GM21423 (cell line): ENCODE measurements at regions not wholly inside any gene's neighbourhood (a gene's known extent, or its start where the extent isn't known, plus 50 kb on each side); places are given as distances from the start of the nearest gene placed in this dataset.
"Not testable (repeated sequence)": the region's sequence is repeated elsewhere in the genome, so short reads cannot be mapped to it uniquely, and the experiment has no call there.

ENCODE experiments used
- ATAC-seq: cut with Tn5 transposase; IDR thresholded peaks from one replicate; pipeline ENCODE4 v1.9.1; 2021; ENCODE audit warnings: mild to moderate bottlenecking, moderate library complexity; ENCODE audit not compliant: unreplicated experiment

GRCh38 chr5:54404568-54404967 is 50.9 kb upstream of the HSPB3 start:
- ATAC-seq: no peak

DNA sequence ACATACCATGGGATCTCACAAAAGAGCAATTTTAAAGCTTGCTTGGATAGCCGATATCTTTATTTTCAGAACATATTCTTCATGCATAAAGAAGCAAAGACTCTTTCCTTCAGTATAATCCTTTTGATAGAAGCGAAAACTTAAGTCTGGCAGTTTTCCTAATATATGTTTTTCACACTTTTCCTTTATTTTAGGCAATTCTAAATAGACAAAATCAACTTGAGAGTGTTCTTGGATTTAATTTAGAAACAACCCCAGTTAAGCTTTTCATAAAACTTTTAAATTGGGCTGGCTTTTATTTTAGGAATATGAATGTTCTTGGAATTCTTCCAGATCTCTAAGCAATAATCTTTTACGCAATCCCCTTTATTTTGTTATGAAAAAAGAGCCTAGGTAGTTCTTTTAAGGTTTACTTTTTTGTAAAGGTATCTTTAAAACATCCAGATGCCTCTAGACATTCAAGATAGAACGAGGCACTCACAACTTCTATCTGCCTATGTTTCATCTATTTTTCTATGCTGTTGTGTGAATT is 51.5 kb upstream of the HSPB3 start:
- ATAC-seq: no peak

DNA sequence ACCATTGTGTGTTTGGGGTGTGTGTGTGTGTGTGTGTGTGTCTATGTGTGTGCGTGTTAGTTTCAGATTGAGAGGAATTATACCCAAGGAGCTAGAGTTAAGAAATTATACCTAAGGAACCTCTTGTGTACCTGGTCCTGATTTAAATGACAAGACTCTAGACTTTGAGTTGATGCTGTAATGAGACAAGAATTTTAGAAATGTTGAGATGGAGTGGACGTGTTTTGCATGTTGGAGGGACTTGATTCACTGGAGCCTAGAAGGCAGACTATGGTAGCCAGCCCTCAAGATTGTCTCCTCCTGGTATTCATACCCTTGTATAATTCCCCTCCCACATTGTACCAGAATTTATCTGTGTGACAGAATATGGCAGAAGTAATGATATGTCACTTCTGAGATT is 52.4 kb upstream of the HSPB3 start:
- no peak for ATAC-seq

DNA sequence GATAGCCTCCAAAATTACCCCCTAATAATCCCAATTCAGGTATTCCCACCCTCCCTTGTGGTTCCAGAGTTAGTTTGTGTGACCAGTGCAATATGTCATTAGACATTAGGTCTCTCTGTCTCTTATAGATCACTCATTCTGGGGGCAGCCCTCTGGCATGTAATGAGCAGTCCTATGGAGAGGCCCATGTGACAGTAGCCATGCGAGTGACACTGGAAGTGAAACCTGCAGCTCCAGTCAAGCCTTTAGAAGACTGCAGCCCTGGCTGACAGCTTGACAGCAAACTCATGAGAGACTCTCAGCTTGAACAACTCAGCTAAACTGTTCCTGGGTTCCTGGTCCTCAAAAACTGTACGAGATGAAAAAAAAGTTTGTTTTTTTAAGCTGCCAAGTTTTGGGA is 54.0 kb upstream of the HSPB3 start:
- peak; percentile 86 for ATAC-seq

GRCh38 chr5:54398191-54398590 is 57.3 kb upstream of the HSPB3 start:
- no peak for ATAC-seq

- ATAC-seq: no peak
These were observed 58.1 kb upstream of the HSPB3 start for GRCh38 chr5:54397420-54397819.

DNA sequence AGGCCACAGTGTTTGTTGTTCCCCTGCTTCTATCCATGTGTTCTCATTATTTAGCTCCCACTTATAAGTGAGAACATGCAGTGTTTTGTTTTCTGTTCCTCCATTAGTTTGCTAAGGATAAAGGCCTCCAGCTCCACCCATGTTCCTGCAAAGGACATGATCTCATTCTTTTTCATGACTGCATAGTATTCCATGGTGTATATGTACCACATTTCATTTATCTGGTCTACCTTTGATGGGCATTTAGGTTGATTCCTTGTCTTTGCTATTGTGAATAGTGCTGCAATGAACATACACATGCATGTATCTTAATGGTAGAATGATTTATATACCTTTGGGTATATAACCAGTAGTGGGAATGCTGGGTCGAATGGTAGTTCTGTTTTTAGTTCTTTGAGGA is 62.5 kb upstream of the HSPB3 start:
- not testable (repeated sequence) for ATAC-seq

- ATAC-seq: no peak
These were observed 64.9 kb upstream of the HSPB3 start for GRCh38 chr5:54390539-54391031.

DNA sequence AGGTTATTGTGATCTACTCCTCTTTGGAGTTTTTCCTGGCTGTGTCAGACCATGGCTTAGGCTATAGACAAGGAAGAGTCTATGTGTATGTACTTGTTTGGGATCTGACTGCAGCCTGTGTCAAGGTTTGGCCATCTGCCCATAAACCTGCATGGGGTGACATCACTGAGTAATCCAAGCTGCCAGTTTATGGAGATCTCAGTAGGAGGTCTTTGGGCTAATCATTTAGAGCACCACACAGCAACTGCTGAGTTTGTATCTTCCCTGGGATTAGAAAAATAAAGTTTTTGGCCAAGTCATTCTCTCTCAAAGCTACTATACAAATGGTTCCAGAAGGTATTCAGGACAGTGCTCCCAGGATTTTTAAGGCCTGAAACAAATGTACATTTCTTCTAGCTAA is 65.5 kb upstream of the HSPB3 start:
- no peak for ATAC-seq

- ATAC-seq: not testable (repeated sequence)
These were observed 66.1 kb upstream of the HSPB3 start for GRCh38 chr5:54389399-54389798.

DNA sequence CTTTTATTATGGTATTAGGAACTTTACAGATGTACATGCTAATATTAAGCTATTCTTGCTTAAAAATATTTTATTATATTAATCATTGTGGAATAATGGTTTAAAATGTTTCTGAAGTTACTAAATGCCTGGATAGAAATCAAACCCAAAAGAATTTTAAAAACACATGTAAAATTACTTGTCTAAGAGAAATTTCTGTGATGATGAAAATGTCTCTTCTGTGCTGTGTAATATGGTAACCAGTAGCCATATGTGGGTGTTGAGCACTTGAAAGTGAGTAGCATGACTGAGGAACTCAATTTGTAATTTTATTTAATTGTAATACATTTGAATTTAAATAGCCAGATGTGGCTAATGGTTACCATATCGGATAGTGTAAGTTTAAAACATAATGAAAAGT is 66.7 kb upstream of the HSPB3 start:
- ATAC-seq: no peak

GRCh38 chr5:54388409-54388808 is 67.1 kb upstream of the HSPB3 start:
- no peak for ATAC-seq

- ATAC-seq: no peak
These were observed 67.8 kb upstream of the HSPB3 start for GRCh38 chr5:54387659-54388232.

- ATAC-seq: no peak
These were observed 68.5 kb upstream of the HSPB3 start for GRCh38 chr5:54387031-54387430.

GRCh38 chr5:54385994-54386393 is 69.5 kb upstream of the HSPB3 start:
- ATAC-seq: no peak

DNA sequence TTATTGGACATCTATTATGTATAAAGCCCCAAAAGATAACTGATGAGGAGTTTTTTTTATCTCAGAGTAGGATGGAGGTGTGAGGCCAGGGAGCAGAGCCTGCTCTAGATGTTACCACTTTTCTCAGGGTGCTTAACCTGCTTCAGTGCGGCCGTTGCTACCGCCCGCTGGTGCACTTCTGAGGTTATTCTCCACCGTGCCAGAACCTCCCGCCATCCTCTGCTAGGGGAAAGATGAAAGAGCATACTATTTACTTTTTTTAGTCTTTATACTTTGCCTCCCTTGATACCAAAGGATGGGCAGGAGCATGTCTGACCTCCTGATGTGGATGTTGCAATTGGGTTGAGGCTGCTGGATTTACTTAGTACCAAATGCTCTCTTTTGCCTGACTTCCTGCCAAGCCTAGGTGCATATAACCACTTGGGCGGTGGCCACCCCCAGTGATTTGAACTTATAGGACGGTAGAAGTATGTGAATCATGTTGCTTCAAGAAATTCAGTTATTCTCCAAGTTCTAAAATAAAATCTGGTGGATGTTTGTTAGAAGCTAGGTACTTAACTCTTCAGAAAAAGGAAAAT is 71.1 kb upstream of the HSPB3 start:
- ATAC-seq: no peak

DNA sequence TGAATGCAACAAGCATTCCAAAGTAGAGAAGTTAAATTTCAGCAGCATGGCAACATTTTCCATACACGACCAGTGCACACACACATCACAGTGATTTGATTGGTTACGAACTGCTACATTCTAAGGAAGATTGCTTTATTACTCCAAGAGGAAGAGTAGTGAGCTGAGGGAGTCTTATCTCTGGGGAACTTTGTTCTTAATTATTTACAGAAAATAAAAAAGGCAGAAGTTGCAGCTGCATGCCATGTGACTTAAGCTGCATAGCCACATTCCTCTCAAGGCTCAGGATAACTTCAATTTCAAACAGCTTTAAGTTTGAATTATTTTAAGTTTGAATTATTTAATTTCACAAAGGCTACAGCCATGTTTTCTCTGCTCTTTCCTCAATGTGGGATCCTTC is 71.6 kb upstream of the HSPB3 start:
- no peak for ATAC-seq

DNA sequence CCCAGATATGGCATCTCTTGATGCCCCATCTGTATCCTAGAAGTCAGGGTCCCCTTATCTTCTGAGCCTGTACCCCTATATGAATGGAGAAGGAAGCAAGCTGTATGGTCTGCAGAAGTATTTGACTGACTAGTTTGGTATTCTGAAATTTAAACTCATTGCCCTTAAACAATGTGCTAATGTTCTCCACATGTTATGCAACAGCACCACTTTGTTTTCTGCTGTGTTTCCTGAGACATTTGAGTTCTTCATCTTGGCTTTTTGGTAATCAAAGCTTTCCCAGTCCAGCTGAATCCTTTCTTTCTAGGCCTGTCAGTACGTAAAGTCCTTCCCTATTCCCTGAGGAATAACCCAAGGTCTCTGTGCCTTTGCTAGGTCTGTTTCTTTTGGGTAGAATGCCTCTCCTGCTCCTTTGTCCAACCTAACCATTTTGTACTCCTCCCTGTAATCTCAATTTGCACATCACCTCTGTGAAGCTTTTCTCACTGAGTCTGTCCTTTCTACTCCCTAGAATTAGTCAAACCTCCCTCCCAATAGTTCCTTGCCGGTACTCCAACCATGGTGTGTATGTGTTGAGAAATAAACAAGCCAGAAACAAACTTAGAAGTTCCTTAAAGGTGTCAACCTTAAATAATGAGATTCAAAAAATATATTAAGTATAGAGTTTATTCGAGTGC is 72.1 kb upstream of the HSPB3 start:
- no peak for ATAC-seq

- not testable (repeated sequence) for ATAC-seq
These were observed 70.9 kb upstream of the ARL15 start for GRCh38 chr5:54381319-54381718.

DNA sequence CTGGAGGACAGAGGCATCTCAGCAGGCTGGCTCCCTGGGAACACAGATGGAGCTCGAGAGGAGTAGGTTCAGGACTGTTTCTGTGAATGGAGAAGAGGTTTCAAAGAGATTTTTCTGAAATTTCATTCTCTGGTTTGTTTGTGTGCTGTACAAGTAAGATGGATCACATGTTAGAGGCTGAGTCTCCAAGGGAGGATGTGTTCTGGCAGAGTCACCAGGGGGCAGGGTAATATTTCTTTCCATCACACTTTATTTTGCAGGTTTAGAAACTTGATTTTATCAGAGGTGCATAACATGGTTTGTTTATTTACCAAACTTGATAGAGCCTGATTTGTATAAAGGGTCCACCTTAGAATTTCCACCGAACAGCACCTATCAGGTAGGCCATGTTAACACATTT is 69.2 kb upstream of the ARL15 start:
- ATAC-seq: no peak

DNA sequence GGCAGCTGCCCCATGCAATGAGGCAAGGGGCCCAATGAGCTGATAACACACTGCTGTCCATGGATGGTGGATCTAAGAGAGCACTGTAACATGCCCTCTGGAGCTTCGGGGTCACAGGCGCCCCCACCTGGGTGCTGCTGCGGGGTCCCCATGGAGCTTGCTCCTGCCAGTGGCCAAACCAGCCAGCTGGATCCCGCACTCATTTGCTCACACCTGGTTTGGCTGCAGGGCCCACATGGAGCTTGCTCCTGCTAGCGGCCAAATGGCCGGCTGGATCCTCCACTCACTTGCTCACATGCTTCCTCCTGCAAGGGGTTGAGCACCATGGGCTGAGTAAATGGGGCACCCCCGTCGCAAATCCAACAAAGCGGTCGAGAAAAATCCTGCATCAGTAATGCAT is 68.3 kb upstream of the ARL15 start:
- no peak for ATAC-seq

GRCh38 chr5:54377339-54377738 is 67.0 kb upstream of the ARL15 start:
- not testable (repeated sequence) for ATAC-seq
